Stomach (tissue), 8 donors: ENCODE measurements at regions not wholly inside any gene's neighbourhood (a gene's known extent, or its start where the extent isn't known, plus 50 kb on each side); places are given as distances from the start of the nearest gene placed in this dataset.

Source experiments
- DNase-seq, 2 donors: peaks; one replicate each; pipeline versions ENCODE4 v3.0.0 to v3.0.0-alpha.2; 2013 to 2019
- H3K27ac ChIP-seq, 5 donors: fragments of 200-600 bp in 4 of 5; sonication (generic) in 4 of 5; one replicate each; pipeline ENCODE4 v1.5.1; 2013 to 2019; ENCODE audit warnings: mild to moderate bottlenecking in 1 of 5, moderate library complexity in 1 of 5
- H3K27me3 ChIP-seq, 3 donors: fragments of 200-600 bp; sonication (generic); one replicate each; pipeline ENCODE4 v1.5.1; 2017 to 2019; ENCODE audit warnings: mixed run types in 1 of 3
- H3K36me3 ChIP-seq, 4 donors: fragments of 200-600 bp; sonication (generic); 1 replicate in 3 of 4; 2 replicates in 1 of 4; pipeline ENCODE4 v1.5.1; 2016 to 2019
- H3K4me1 ChIP-seq, 4 donors: fragments of 200-600 bp; sonication (generic); one replicate each; pipeline ENCODE4 v1.5.1; 2016 to 2019
- H3K4me3 ChIP-seq, 4 donors: fragments of 200-600 bp; sonication (generic) in 3 of 4; one replicate each; pipeline ENCODE4 v1.5.1; 2016 to 2019; ENCODE audit warnings: mild to moderate bottlenecking in 1 of 4
- H3K9me3 ChIP-seq, 4 donors: fragments of 200-600 bp; sonication (generic); one replicate each; pipeline ENCODE4 v1.5.1; 2016 to 2019
- CTCF ChIP-seq, 7 experiments: fragments of 450-650 bp in 4 of 7; fragments of 200-600 bp in 3 of 7; sonication (generic) in 3 of 7; IDR thresholded peaks; one replicate each; pipeline ENCODE4 v1.5.1; 2016 to 2019; ENCODE audit warnings: antibody characterized with exemption in 7 of 7, control low read depth in 2 of 7, mild to moderate bottlenecking in 1 of 7
- EP300 ChIP-seq: sonication (generic); formaldehyde crosslinking; IDR thresholded peaks from one replicate; pipeline ENCODE4 v1.6.1; 2017; ENCODE audit warnings: antibody characterized with exemption
- POLR2A ChIP-seq, 4 donors: fragments of 450-650 bp; IDR thresholded peaks; one replicate each; pipeline ENCODE4 v1.6.1; 2016; ENCODE audit warnings: antibody characterized with exemption in 4 of 4, control low read depth in 2 of 4, mild to moderate bottlenecking in 1 of 4, moderate library complexity in 1 of 4
- POLR2AphosphoS5 ChIP-seq, 3 donors: sonication (generic); formaldehyde crosslinking; IDR thresholded peaks; one replicate each; pipeline ENCODE4 v1.6.1; 2016; ENCODE audit warnings: antibody characterized with exemption in 3 of 3
- WGBS, 5 donors: extraction: QIAGEN DNeasy Blood & Tissue Kit in 3 of 5; methylation state at CpG; one replicate each; pipeline versions ENCODE4 v1.1.5 to v1.1.7; 2013 to 2018; 5-methylcytosine and 5-hydroxymethylcytosine counted together
- intact Hi-C: fragments of 100-400 bp; cut with DNase I; formaldehyde crosslinking; loops from one replicate; pipeline ENCODE4 v1.15.1; 2023; ENCODE audit warnings: low total_unique reads
- donor health status: healthy with polysubstance abuse.
- donor health status: Bipolar disorder and iron deficiency.
- donor health status: healthy.

- TF ChIP-seq EP300 = no peak
- TF ChIP-seq POLR2AphosphoS5 (IDR thresholded peaks at IDR 0.05) = no peak
- TF ChIP-seq CTCF (IDR thresholded peaks at IDR 0.05) = no peak
- TF ChIP-seq POLR2A (IDR thresholded peaks at IDR 0.05) = no peak
- 78 to 92% (median 83%) methylated on average over 4 of the region's 4 CpGs for WGBS, 5 donors
- intact Hi-C loops = no loop called here
Measured at GRCh38 chrX:22538580-22538979, 265.9 kb downstream of the CBLL2 start.

GRCh38 chrX:22541926-22542325, 269.2 kb downstream of the CBLL2 start:
- no peak for DNase-seq
- intact Hi-C loops = no loop called here
- H3K27me3 ChIP-seq = peaks cover 0 to 4% (median 0%) of the 10 kb centered on the region in 3 donors
- no peak overlapping the region for H3K27ac ChIP-seq
- H3K9me3 ChIP-seq = no peaks in the 10 kb centered on the region
- no peaks in the 10 kb centered on the region for H3K4me1 ChIP-seq
- H3K36me3 ChIP-seq = no peaks in the 10 kb centered on the region
- H3K4me3 ChIP-seq = no peak overlapping the region
- TF ChIP-seq CTCF (IDR thresholded peaks at IDR 0.05) = no peak
- TF ChIP-seq POLR2A (IDR thresholded peaks at IDR 0.05) = no peak
- TF ChIP-seq POLR2AphosphoS5 (IDR thresholded peaks at IDR 0.05) = no peak
- no peak for TF ChIP-seq EP300
- WGBS, 5 donors = 43 to 70% (median 55%) methylated on average over 5 of the region's 5 CpGs

More at GRCh38 chrX:22538580-22538979, 265.9 kb downstream of the CBLL2 start:
- Histone ChIP-seq H3K4me3 (no peak overlapping the region), H3K27me3 (no peaks in the 10 kb centered on the region), H3K36me3 (no peaks in the 10 kb centered on the region), H3K9me3 (no peaks in the 10 kb centered on the region), H3K27ac (no peak overlapping the region), H3K4me1 (no peaks in the 10 kb centered on the region)
- no peak for DNase-seq

- peaks cover 0 to 4% (median 0%) of the 10 kb centered on the region in 3 donors for H3K27me3 ChIP-seq
- DNase-seq = no peak
- no peak for TF ChIP-seq CTCF (IDR thresholded peaks at IDR 0.05)
- TF ChIP-seq POLR2A (IDR thresholded peaks at IDR 0.05) = no peak
- no peak for TF ChIP-seq POLR2AphosphoS5 (IDR thresholded peaks at IDR 0.05)
- no peak overlapping the region for H3K27ac ChIP-seq
- H3K9me3 ChIP-seq = no peaks in the 10 kb centered on the region
- intact Hi-C loops = no loop called here
- H3K4me3 ChIP-seq = no peak overlapping the region
- H3K4me1 ChIP-seq = no peaks in the 10 kb centered on the region
- H3K36me3 ChIP-seq = no peaks in the 10 kb centered on the region
- WGBS, 5 donors = 75 to 88% (median 78%) methylated on average over 3 of the region's 3 CpGs
Measured at GRCh38 chrX:22542641-22543040, 269.9 kb downstream of the CBLL2 start.

- H3K36me3 ChIP-seq = no peaks in the 10 kb centered on the region
- H3K9me3 ChIP-seq = no peaks in the 10 kb centered on the region
- H3K4me1 ChIP-seq = no peaks in the 10 kb centered on the region
- 58 to 82% (median 64%) methylated on average over 4 of the region's 4 CpGs for WGBS, 5 donors
- no peak for TF ChIP-seq CTCF (IDR thresholded peaks at IDR 0.05)
- TF ChIP-seq POLR2AphosphoS5 (IDR thresholded peaks at IDR 0.05) = no peak
- TF ChIP-seq EP300 = no peak
- TF ChIP-seq POLR2A (IDR thresholded peaks at IDR 0.05) = no peak
- DNase-seq = no peak
- H3K27ac ChIP-seq = no peak overlapping the region
- intact Hi-C loops = no loop called here
- no peaks in the 10 kb centered on the region for H3K27me3 ChIP-seq
- no peak overlapping the region for H3K4me3 ChIP-seq
Measured at GRCh38 chrX:22559506-22559905, 286.8 kb downstream of the CBLL2 start.
